Mucosa of descending colon (tissue), 3 donors: ENCODE measurements at regions not wholly inside any gene's neighbourhood (a gene's known extent, or its start where the extent isn't known, plus 50 kb on each side); places are given as distances from the start of the nearest gene placed in this dataset.

Experiments
- ATAC-seq: fragments of 200-7000 bp; cut with Tn5 transposase; one replicate; pipeline ENCODE4 v1.9.1; 2020; ENCODE audit warnings: mild to moderate bottlenecking, moderate library complexity
- DNase-seq, 3 donors: peaks; one replicate each; pipeline ENCODE4 v3.0.0-alpha.2; 2020
- H3K36me3 ChIP-seq: fragments of 200-600 bp; one replicate; pipeline ENCODE4 v1.8.0; 2021; ENCODE audit warnings: low read depth, mild to moderate bottlenecking
- H3K4me1 ChIP-seq: fragments of 200-600 bp; one replicate; pipeline ENCODE4 v1.8.0; 2021; ENCODE audit warnings: low read depth, mild to moderate bottlenecking
- H3K4me3 ChIP-seq: fragments of 200-600 bp; one replicate; pipeline ENCODE4 v1.8.0; 2021; ENCODE audit warnings: mild to moderate bottlenecking
- H3K9me3 ChIP-seq: fragments of 200-600 bp; one replicate; pipeline ENCODE4 v1.8.0; 2021; ENCODE audit warnings: mild to moderate bottlenecking
- CTCF ChIP-seq: fragments of 200-600 bp; IDR thresholded peaks from one replicate; pipeline ENCODE4 v1.8.0; 2022; ENCODE audit warnings: antibody characterized with exemption, mild to moderate bottlenecking
- intact Hi-C, 2 donors: fragments of 100-400 bp; cut with DNase I in 1 of 2; cut with micrococcal nuclease in 1 of 2; formaldehyde crosslinking; loops; one replicate each; pipeline versions ENCODE4 v1.11.0 to v1.11.1; 2022; cut with DNase I, micrococcal nuclease
- donor health status: DM: no; HTN: no; CAD: no; lungs with moderate emphysema.
- donor health status: DM: no; HTN: no; CAD: no.
- donor health status: DM: no; HTN: yes; CAD: no.

- H3K36me3 ChIP-seq, result no peaks in the 10 kb centered on the region
- no peaks in the 10 kb centered on the region for H3K4me1 ChIP-seq
- TF ChIP-seq CTCF, result no peak
- DNase-seq (no peak), ATAC-seq (peak; percentile 76)
- intact Hi-C loops, result no loop called here
- H3K4me3 ChIP-seq, result no peak overlapping the region
- H3K9me3 ChIP-seq, result peaks cover 2% of the 10 kb centered on the region
Observed at GRCh38 chr6:113607821-113608545, 249.2 kb upstream of the MARCKS start.

GRCh38 chr6:113610377-113610988, 246.7 kb upstream of the MARCKS start:
- DNase-seq (no peak), ATAC-seq (no peak)
- intact Hi-C loops, result no loop called here
- TF ChIP-seq CTCF, result no peak
- Histone ChIP-seq H3K4me1 (no peaks in the 10 kb centered on the region), H3K9me3 (peaks cover 2% of the 10 kb centered on the region), H3K4me3 (no peak overlapping the region), H3K36me3 (no peaks in the 10 kb centered on the region)

GRCh38 chr6:113616701-113617274, 240.4 kb upstream of the MARCKS start:
- intact Hi-C loops, result no loop called here
- DNase-seq, result no peak
- H3K36me3 ChIP-seq, result no peaks in the 10 kb centered on the region
- no peak for TF ChIP-seq CTCF
- peaks cover 2% of the 10 kb centered on the region for H3K9me3 ChIP-seq
- no peak overlapping the region for H3K4me3 ChIP-seq
- no peak for ATAC-seq
- no peaks in the 10 kb centered on the region for H3K4me1 ChIP-seq

- intact Hi-C loops, result no loop called here
- no peak for TF ChIP-seq CTCF
- H3K4me1 ChIP-seq, result no peaks in the 10 kb centered on the region
Observed at GRCh38 chr6:113619077-113619476, 238.1 kb upstream of the MARCKS start.

GRCh38 chr6:113620386-113620785, 236.8 kb upstream of the MARCKS start:
- Histone ChIP-seq H3K36me3 (no peaks in the 10 kb centered on the region), H3K4me3 (no peak overlapping the region), H3K4me1 (no peaks in the 10 kb centered on the region), H3K9me3 (no peaks in the 10 kb centered on the region)
- DNase-seq (no peak), ATAC-seq (no peak)
- TF ChIP-seq CTCF, result no peak
- intact Hi-C loops, result no loop called here

More at GRCh38 chr6:113619077-113619476, 238.1 kb upstream of the MARCKS start:
- no peaks in the 10 kb centered on the region for H3K9me3 ChIP-seq
- H3K4me3 ChIP-seq, result no peak overlapping the region
- no peaks in the 10 kb centered on the region for H3K36me3 ChIP-seq
- no peak for ATAC-seq
- no peak for DNase-seq
